ENCODE measurements at regions not wholly inside any gene's neighbourhood (a gene's known extent, or its start where the extent isn't known, plus 50 kb on each side); places are given as distances from the start of the nearest gene placed in this dataset.

GRCh38 chr10:10193848-10194247, 823.8 kb upstream of the CELF2 start:
- TF ChIP-seq, protein P1, sequence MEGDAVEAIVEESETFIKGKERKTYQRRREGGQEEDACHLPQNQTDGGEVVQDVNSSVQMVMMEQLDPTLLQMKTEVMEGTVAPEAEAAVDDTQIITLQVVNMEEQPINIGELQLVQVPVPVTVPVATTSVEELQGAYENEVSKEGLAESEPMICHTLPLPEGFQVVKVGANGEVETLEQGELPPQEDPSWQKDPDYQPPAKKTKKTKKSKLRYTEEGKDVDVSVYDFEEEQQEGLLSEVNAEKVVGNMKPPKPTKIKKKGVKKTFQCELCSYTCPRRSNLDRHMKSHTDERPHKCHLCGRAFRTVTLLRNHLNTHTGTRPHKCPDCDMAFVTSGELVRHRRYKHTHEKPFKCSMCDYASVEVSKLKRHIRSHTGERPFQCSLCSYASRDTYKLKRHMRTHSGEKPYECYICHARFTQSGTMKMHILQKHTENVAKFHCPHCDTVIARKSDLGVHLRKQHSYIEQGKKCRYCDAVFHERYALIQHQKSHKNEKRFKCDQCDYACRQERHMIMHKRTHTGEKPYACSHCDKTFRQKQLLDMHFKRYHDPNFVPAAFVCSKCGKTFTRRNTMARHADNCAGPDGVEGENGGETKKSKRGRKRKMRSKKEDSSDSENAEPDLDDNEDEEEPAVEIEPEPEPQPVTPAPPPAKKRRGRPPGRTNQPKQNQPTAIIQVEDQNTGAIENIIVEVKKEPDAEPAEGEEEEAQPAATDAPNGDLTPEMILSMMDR (IDR thresholded peaks at IDR 0.05; ENCODE audit: insufficient read depth, low read length, poor library complexity, severe bottlenecking): no peak
- TF ChIP-seq EZH2phosphoT487 (conservative IDR thresholded peaks at IDR 0.05; ENCODE audit: low read length): no peak
- H3K4me2 ChIP-seq (ENCODE audit: low read depth, low read length, poor library complexity, severe bottlenecking): no peak overlapping the region
- H3K9me3 ChIP-seq (ENCODE audit: insufficient read depth, low read length): no peaks in the 10 kb centered on the region
- H3K36me3 ChIP-seq (ENCODE audit: low read length): no peaks in the 10 kb centered on the region
- no peaks in the 10 kb centered on the region for H3K9me2 ChIP-seq (replicated peaks; ENCODE audit: insufficient read depth, low read length)
- no peak overlapping the region for H2AFZ ChIP-seq (ENCODE audit: low read depth, low read length, severe bottlenecking)
- no peaks in the 10 kb centered on the region for H4K20me1 ChIP-seq (ENCODE audit: low read depth, low read length)
- no peak overlapping the region for H3K27ac ChIP-seq (ENCODE audit: low read depth, low read length)
- H3K79me2 ChIP-seq (ENCODE audit: insufficient read depth, low read length): no peaks in the 10 kb centered on the region
- H3K9ac ChIP-seq (ENCODE audit: low read length): no peak overlapping the region
- no peaks in the 10 kb centered on the region for H3K27me3 ChIP-seq (ENCODE audit: low read length)
- no peak overlapping the region for H3K4me3 ChIP-seq (ENCODE audit: insufficient read depth, low read length, poor library complexity, severe bottlenecking)
- H3F3A ChIP-seq (ENCODE audit: insufficient read depth): no peaks in the 10 kb centered on the region

DNA sequence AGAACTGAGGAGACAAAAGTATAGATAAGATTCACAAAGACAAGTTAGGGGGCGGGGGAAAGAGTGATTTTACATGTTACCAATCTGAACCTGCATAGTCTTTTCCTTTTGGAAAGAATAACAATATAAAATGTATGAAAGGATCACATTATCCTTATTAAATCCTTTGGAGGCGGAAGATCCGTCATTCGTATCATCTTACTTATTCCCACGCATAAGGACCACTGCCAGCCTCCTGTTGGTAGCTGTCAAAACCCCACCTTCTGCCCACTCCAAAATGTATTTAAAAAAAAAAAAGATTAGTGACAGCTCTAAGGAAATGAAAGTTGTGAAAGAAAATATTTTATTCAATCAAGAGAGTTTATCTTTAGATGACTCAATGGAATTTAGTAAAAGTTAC, 821.0 kb upstream of the CELF2 start:
- H3K4me2 ChIP-seq (ENCODE audit: low read depth, low read length, poor library complexity, severe bottlenecking): no peak overlapping the region
- H3K27me3 ChIP-seq (ENCODE audit: low read length): no peaks in the 10 kb centered on the region
- no peaks in the 10 kb centered on the region for H3K36me3 ChIP-seq (ENCODE audit: low read length)
- no peaks in the 10 kb centered on the region for H3F3A ChIP-seq (ENCODE audit: insufficient read depth)
- no peaks in the 10 kb centered on the region for H4K20me1 ChIP-seq (ENCODE audit: low read depth, low read length)
- H3K9me2 ChIP-seq (replicated peaks; ENCODE audit: insufficient read depth, low read length): no peaks in the 10 kb centered on the region
- H2AFZ ChIP-seq (ENCODE audit: low read depth, low read length, severe bottlenecking): no peak overlapping the region
- TF ChIP-seq EZH2phosphoT487 (conservative IDR thresholded peaks at IDR 0.05; ENCODE audit: low read length): no peak
- TF ChIP-seq, protein P1 (IDR thresholded peaks at IDR 0.05; ENCODE audit: insufficient read depth, low read length, poor library complexity, severe bottlenecking): no peak
- H3K4me3 ChIP-seq (ENCODE audit: insufficient read depth, low read length, poor library complexity, severe bottlenecking): no peak overlapping the region
- H3K79me2 ChIP-seq (ENCODE audit: insufficient read depth, low read length): no peaks in the 10 kb centered on the region
- no peak overlapping the region for H3K9ac ChIP-seq (ENCODE audit: low read length)
- H3K27ac ChIP-seq (ENCODE audit: low read depth, low read length): no peak overlapping the region
- H3K9me3 ChIP-seq (ENCODE audit: insufficient read depth, low read length): no peaks in the 10 kb centered on the region

- H3K27ac ChIP-seq (ENCODE audit: low read depth, low read length): no peak overlapping the region
- no peaks in the 10 kb centered on the region for H3K9me2 ChIP-seq (replicated peaks; ENCODE audit: insufficient read depth, low read length)
- H3K36me3 ChIP-seq (ENCODE audit: low read length): no peaks in the 10 kb centered on the region
- no peaks in the 10 kb centered on the region for H3K79me2 ChIP-seq (ENCODE audit: insufficient read depth, low read length)
- H3K9me3 ChIP-seq (ENCODE audit: insufficient read depth, low read length): no peaks in the 10 kb centered on the region
- H3K27me3 ChIP-seq (ENCODE audit: low read length): no peaks in the 10 kb centered on the region
- H3K9ac ChIP-seq (ENCODE audit: low read length): no peak overlapping the region
- H4K20me1 ChIP-seq (ENCODE audit: low read depth, low read length): no peaks in the 10 kb centered on the region
- no peak overlapping the region for H3K4me3 ChIP-seq (ENCODE audit: insufficient read depth, low read length, poor library complexity, severe bottlenecking)
- H3F3A ChIP-seq (ENCODE audit: insufficient read depth): no peaks in the 10 kb centered on the region
- TF ChIP-seq EZH2phosphoT487 (conservative IDR thresholded peaks at IDR 0.05; ENCODE audit: low read length): no peak
- TF ChIP-seq, protein P1 (IDR thresholded peaks at IDR 0.05; ENCODE audit: insufficient read depth, low read length, poor library complexity, severe bottlenecking): no peak
- H2AFZ ChIP-seq (ENCODE audit: low read depth, low read length, severe bottlenecking): no peak overlapping the region
- no peak overlapping the region for H3K4me2 ChIP-seq (ENCODE audit: low read depth, low read length, poor library complexity, severe bottlenecking)
These were observed 820.2 kb upstream of the CELF2 start for GRCh38 chr10:10197423-10197822.
